Activated CD4-positive, alpha-beta T cell treated with anti-CD3 and anti-CD28 coated beads, Interleukin-2, amount 10 ng/mL, durations not matched to agents 7 days and 5 days (primary cell): ENCODE measurements at regions not wholly inside any gene's neighbourhood (a gene's known extent, or its start where the extent isn't known, plus 50 kb on each side); places are given as distances from the start of the nearest gene placed in this dataset.

Experiments
- CTCF ChIA-PET: fragments of 350-600 bp; sonication (Branson Sonifier 250); formaldehyde crosslinking; loops from one replicate; lab custom pipeline; 2021; ENCODE audit warnings: antibody characterized with exemption; lab: Charles Lee
- POLR2A ChIA-PET: fragments of 350-600 bp; sonication (Branson Sonifier 250); formaldehyde crosslinking; loops from one replicate; lab custom pipeline; 2021; ENCODE audit warnings: antibody characterized with exemption; lab: Charles Lee
- DNase-seq: peaks from one replicate; pipeline ENCODE4 v3.0.0-alpha.2; 2020
- H3K27ac Mint-ChIP-seq: one replicate; pipeline ENCODE4 v1.8.0; 2021; ENCODE audit warnings: mild to moderate bottlenecking, moderate library complexity, mixed read lengths
- H3K27me3 Mint-ChIP-seq: one replicate; pipeline ENCODE4 v1.8.0; 2021; ENCODE audit warnings: mixed read lengths
- H3K36me3 Mint-ChIP-seq: one replicate; pipeline ENCODE4 v1.8.0; 2021; ENCODE audit warnings: low read depth, mixed read lengths
- H3K4me1 Mint-ChIP-seq: one replicate; pipeline ENCODE4 v1.8.0; 2021; ENCODE audit warnings: mixed read lengths
- H3K4me3 Mint-ChIP-seq: one replicate; pipeline ENCODE4 v1.8.0; 2021; ENCODE audit warnings: mild to moderate bottlenecking, moderate library complexity, mixed read lengths
- H3K9me3 Mint-ChIP-seq: one replicate; pipeline ENCODE4 v1.8.0; 2021; ENCODE audit warnings: mixed read lengths

DNA sequence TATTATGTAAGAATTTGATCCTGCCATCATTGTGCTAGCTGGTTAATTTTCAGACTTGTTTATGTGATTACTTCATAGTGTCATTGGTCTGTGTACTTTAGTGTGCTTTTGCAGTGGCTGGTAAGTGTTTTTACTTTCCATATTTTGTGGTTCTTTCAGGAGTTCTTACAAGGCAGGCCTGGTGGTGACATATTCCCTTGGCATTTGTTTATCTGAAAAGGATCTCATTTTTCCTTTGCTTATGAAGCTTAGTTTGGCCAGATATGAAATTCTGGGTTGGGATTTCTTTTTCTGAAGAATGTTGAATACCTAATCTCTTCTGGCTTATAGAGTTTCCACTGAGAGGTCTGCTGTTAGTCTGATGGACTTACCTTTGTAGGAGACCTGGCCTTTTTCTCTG is 72.8 kb upstream of the MC4R start:
- Mint-ChIP-seq H3K27me3 (no peaks in the 10 kb centered on the region), H3K36me3 (no peaks in the 10 kb centered on the region), H3K27ac (no peak overlapping the region), H3K9me3 (no peaks in the 10 kb centered on the region), H3K4me3 (no peak overlapping the region), H3K4me1 (no peaks in the 10 kb centered on the region)
- ChIA-PET CTCF (no interaction called here), POLR2A (no interaction called here)
- no peak for DNase-seq

DNA sequence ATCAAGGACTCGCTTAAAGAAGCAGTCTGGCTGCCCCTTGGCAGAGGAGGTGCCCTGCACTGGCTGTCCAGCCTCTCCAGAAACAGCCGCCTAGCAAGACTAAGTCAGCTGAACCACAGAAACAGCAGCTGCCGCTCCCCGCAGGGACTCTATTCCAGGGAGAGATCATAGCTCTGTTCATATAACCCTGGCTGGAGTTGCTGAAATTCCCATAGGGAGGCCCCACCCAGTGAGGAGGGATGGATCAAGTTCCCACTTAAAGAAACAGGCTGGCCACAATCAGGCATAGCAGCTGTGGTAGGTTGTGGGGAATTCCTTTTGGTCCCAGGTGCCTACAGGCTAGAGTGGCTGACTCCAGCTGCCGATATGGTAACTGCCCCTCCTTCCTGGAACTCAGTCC is 74.2 kb upstream of the MC4R start:
- POLR2A ChIA-PET: no interaction called here
- CTCF ChIA-PET: no interaction called here
- no peaks in the 10 kb centered on the region for H3K4me1 Mint-ChIP-seq
- no peaks in the 10 kb centered on the region for H3K36me3 Mint-ChIP-seq
- no peaks in the 10 kb centered on the region for H3K9me3 Mint-ChIP-seq
- H3K27me3 Mint-ChIP-seq: no peaks in the 10 kb centered on the region
- no peak overlapping the region for H3K27ac Mint-ChIP-seq
- no peak for DNase-seq
- H3K4me3 Mint-ChIP-seq: no peak overlapping the region

- no peak for DNase-seq
- Mint-ChIP-seq H3K36me3 (no peaks in the 10 kb centered on the region), H3K4me1 (no peaks in the 10 kb centered on the region), H3K9me3 (no peaks in the 10 kb centered on the region), H3K4me3 (no peak overlapping the region), H3K27ac (no peak overlapping the region), H3K27me3 (no peaks in the 10 kb centered on the region)
- POLR2A ChIA-PET: no interaction called here
- CTCF ChIA-PET: no interaction called here
These were observed 76.1 kb upstream of the MC4R start for GRCh38 chr18:60448487-60449267.

DNA sequence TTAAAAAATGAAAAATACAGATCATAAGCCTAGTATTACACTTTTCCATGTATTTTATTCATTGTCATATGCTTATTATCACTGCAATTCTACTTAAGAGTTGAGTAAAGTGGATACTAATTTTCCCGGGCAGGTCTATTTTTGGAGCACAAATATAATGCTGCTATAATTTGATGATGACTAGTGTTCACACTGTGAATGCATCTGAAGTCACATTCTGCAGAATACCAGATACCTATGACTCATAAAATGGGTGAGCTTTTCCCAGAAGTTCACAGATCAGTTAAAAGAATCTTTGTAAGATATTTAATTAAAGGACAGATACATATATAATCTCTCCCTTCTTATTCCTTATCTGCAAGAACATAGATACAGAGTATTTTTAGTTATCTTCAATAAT is 79.8 kb upstream of the MC4R start:
- Mint-ChIP-seq H3K27me3 (no peaks in the 10 kb centered on the region), H3K4me1 (no peaks in the 10 kb centered on the region), H3K27ac (no peak overlapping the region), H3K9me3 (peaks cover 6% of the 10 kb centered on the region), H3K4me3 (no peak overlapping the region), H3K36me3 (no peaks in the 10 kb centered on the region)
- POLR2A ChIA-PET: no interaction called here
- no peak for DNase-seq
- CTCF ChIA-PET: no interaction called here

DNA sequence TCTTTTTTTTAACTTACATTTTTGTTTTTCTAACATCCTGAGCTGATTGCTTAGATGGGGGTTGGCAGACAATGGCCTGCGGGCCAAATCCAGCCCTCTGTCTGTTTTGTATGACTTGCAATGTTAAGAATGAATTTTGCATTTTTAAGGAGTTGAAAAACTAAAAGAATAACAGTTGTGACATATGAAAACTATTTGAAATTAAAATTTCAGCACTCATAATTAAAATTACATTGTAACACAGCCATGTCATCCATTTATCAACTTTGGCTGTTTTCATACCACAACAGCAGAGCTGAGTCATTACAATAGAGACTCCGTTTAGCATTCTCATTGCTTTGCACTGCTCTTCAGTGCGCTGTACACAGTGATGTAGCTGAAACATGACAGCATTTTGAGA is 94.1 kb upstream of the MC4R start:
- Mint-ChIP-seq H3K36me3 (no peaks in the 10 kb centered on the region), H3K4me3 (no peak overlapping the region)

GRCh38 chr18:60469387-60470100 is 97.0 kb upstream of the MC4R start:
- H3K9me3 Mint-ChIP-seq: no peaks in the 10 kb centered on the region

More for the DNA sequence above, 94.1 kb upstream of the MC4R start:
- ChIA-PET CTCF (no interaction called here), POLR2A (no interaction called here)
- H3K4me1 Mint-ChIP-seq: no peaks in the 10 kb centered on the region
- H3K27me3 Mint-ChIP-seq: no peaks in the 10 kb centered on the region
- no peaks in the 10 kb centered on the region for H3K9me3 Mint-ChIP-seq
- DNase-seq: no peak
- H3K27ac Mint-ChIP-seq: no peak overlapping the region

DNA sequence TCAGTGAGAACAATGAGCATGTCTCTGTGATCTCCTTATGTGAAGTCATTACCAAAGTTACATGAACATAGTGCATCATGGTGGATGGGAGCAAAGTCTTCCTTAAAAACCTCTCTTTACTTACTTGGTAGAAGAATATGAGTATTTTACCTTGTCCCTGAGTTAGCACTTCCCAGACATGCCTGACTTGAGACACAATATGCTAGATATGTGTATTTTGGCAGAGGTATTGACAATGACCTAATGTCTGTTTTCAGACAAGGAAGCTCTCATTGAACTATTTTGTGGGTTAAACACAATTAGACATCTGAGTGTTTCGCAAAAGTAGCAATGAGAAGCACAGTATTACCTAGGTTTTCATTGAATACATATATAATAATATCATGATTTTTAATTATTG is 99.1 kb upstream of the MC4R start:
- no peaks in the 10 kb centered on the region for H3K27me3 Mint-ChIP-seq
- H3K9me3 Mint-ChIP-seq: no peaks in the 10 kb centered on the region
- ChIA-PET CTCF (no interaction called here), POLR2A (no interaction called here)
- DNase-seq: no peak
- no peaks in the 10 kb centered on the region for H3K4me1 Mint-ChIP-seq
- H3K36me3 Mint-ChIP-seq: no peaks in the 10 kb centered on the region
- no peak overlapping the region for H3K4me3 Mint-ChIP-seq
- H3K27ac Mint-ChIP-seq: no peak overlapping the region

More at GRCh38 chr18:60469387-60470100, 97.0 kb upstream of the MC4R start:
- DNase-seq: no peak
- POLR2A ChIA-PET: no interaction called here
- no peaks in the 10 kb centered on the region for H3K36me3 Mint-ChIP-seq
- H3K27ac Mint-ChIP-seq: no peak overlapping the region
- no peak overlapping the region for H3K4me3 Mint-ChIP-seq
- no peaks in the 10 kb centered on the region for H3K4me1 Mint-ChIP-seq
- H3K27me3 Mint-ChIP-seq: no peaks in the 10 kb centered on the region
- CTCF ChIA-PET: no interaction called here

- H3K4me1 Mint-ChIP-seq: no peaks in the 10 kb centered on the region
- POLR2A ChIA-PET: no interaction called here
These were observed 112.6 kb upstream of the MC4R start for GRCh38 chr18:60485201-60485600.

DNA sequence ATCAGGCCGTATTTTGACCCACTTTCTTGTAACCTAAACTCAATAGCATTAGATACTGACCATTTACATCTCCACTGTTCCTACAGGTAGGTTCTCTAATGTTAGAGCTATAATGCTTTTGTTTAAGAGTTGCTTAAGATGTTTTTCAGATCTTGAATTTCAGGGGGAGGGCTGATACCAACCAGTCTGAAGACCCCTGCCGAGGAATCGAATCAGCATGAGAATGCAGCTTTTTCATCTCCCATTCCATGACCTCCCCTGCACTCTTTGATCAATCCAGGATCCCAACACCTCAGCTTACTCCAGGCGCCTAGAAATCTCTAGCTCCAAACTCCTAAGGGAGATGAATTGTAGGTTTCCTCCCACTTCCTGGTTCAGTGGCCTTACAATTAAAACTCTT is 120.5 kb upstream of the MC4R start:
- Mint-ChIP-seq H3K9me3 (no peaks in the 10 kb centered on the region), H3K36me3 (no peaks in the 10 kb centered on the region), H3K27ac (no peak overlapping the region), H3K27me3 (no peaks in the 10 kb centered on the region), H3K4me1 (no peaks in the 10 kb centered on the region), H3K4me3 (no peak overlapping the region)
- ChIA-PET CTCF (no interaction called here), POLR2A (no interaction called here)
- no peak for DNase-seq

More at GRCh38 chr18:60485201-60485600, 112.6 kb upstream of the MC4R start:
- H3K36me3 Mint-ChIP-seq: no peaks in the 10 kb centered on the region
- no peak overlapping the region for H3K27ac Mint-ChIP-seq
- CTCF ChIA-PET: no interaction called here
- no peak for DNase-seq
- H3K9me3 Mint-ChIP-seq: no peaks in the 10 kb centered on the region
- no peaks in the 10 kb centered on the region for H3K27me3 Mint-ChIP-seq
- no peak overlapping the region for H3K4me3 Mint-ChIP-seq

GRCh38 chr18:60499675-60500074 is 127.1 kb upstream of the MC4R start:
- Mint-ChIP-seq H3K4me3 (no peak overlapping the region), H3K27ac (no peak overlapping the region), H3K4me1 (no peaks in the 10 kb centered on the region), H3K27me3 (peaks cover 2% of the 10 kb centered on the region), H3K36me3 (no peaks in the 10 kb centered on the region), H3K9me3 (no peaks in the 10 kb centered on the region)
- DNase-seq: no peak
- CTCF ChIA-PET: no interaction called here
- POLR2A ChIA-PET: no interaction called here

DNA sequence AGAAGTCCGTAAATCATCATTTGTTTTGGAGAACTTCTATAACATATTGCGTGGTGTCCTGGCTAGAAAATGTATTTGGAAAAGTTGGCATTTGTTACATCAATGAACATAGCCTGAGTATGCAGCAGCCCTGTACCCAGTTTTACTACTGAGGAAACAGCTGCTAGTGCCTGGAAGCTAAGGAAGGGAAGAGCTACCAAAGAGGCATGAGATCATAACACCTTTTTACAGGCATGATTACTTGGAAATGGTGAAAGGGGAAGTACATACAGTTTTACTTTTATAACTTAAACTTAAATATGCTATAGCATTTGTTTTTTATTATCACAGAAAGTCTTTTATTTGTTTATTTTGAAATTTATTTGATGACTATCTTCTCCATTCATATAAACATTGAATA is 128.4 kb upstream of the MC4R start:
- H3K27ac Mint-ChIP-seq: no peak overlapping the region
- H3K4me1 Mint-ChIP-seq: no peaks in the 10 kb centered on the region
- ChIA-PET POLR2A (no interaction called here), CTCF (no interaction called here)
- no peaks in the 10 kb centered on the region for H3K36me3 Mint-ChIP-seq
- no peak for DNase-seq
- H3K9me3 Mint-ChIP-seq: no peaks in the 10 kb centered on the region
- peaks cover 2% of the 10 kb centered on the region for H3K27me3 Mint-ChIP-seq
- H3K4me3 Mint-ChIP-seq: no peak overlapping the region

GRCh38 chr18:60502591-60502990 is 130.0 kb upstream of the MC4R start:
- CTCF ChIA-PET: interaction anchor here (1.0 kb wide), 1 partner anchor 12 kb away, joined by 4 read pairs; no protein-coding TSS in a partner anchor
- Mint-ChIP-seq H3K9me3 (no peaks in the 10 kb centered on the region), H3K4me3 (no peak overlapping the region), H3K36me3 (no peaks in the 10 kb centered on the region), H3K4me1 (no peaks in the 10 kb centered on the region), H3K27me3 (peaks cover 2% of the 10 kb centered on the region), H3K27ac (no peak overlapping the region)
- POLR2A ChIA-PET: no interaction called here
- no peak for DNase-seq

DNA sequence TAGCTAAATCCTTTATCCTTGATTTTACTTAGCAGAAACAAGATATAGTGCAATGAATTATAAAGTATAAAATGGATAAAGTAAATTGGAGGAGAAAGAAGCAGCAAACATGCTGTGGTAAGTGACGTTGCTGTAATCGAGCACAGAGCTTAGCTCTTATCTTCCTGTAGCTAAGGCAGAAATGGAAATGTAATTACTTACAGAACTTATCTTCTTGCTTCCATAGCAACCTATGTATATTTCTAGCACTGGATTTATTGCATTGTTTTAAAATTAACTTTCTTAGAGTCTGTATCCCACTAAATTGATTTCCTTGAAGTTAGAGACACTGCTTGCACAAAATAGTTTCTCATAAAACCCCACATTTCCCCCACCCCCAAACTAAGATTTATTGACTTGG is 130.6 kb upstream of the MC4R start:
- no peaks in the 10 kb centered on the region for H3K4me1 Mint-ChIP-seq
- no peaks in the 10 kb centered on the region for H3K36me3 Mint-ChIP-seq
- H3K27ac Mint-ChIP-seq: no peak overlapping the region
- ChIA-PET POLR2A (no interaction called here), CTCF (no interaction called here)
- no peak for DNase-seq
- H3K9me3 Mint-ChIP-seq: no peaks in the 10 kb centered on the region
- H3K27me3 Mint-ChIP-seq: peaks cover 2% of the 10 kb centered on the region
- no peak overlapping the region for H3K4me3 Mint-ChIP-seq
